Caco-2 (cell line): ENCODE measurements at regions not wholly inside any gene's neighbourhood (a gene's known extent, or its start where the extent isn't known, plus 50 kb on each side); places are given as distances from the start of the nearest gene placed in this dataset.

ENCODE experiments used
- BruUV-seq: library from RNA; stranded (reverse); fragments of 400-500 nt; replicated peaks from 2 replicates; lab custom pipeline; 2021; lab: Mats Ljungman, UMichigan
- CTCF ChIA-PET: fragments of 300-600 bp; sonication (Branson Sonifier 250); formaldehyde crosslinking; loops from one replicate; lab custom pipeline; 2022; ENCODE audit warnings: antibody characterized with exemption; lab: Charles Lee
- POLR2A ChIA-PET: fragments of 300-600 bp; sonication (Branson Sonifier 250); formaldehyde crosslinking; loops from one replicate; lab custom pipeline; 2022; ENCODE audit warnings: antibody characterized with exemption; lab: Charles Lee
- DNase-seq, 2 experiments: peaks; one replicate each; pipeline versions ENCODE4 v3.0.0 to v3.0.0-alpha.2; 2020 to 2022
- H3K27me3 ChIP-seq: replicated peaks from 2 replicates; pipeline ENCODE4 v1.6.0; 2011; ENCODE audit warnings: low read length; ENCODE audit not compliant: control insufficient read depth, insufficient read depth
- H3K36me3 ChIP-seq: 2 replicates; pipeline ENCODE4 v1.5.1; 2011; ENCODE audit warnings: low read length; ENCODE audit not compliant: control insufficient read depth, insufficient read depth
- H3K4me1 ChIP-seq: fragments of 250-450 bp; sonication (Bioruptor Pico); 2 replicates; pipeline ENCODE4 v1.5.1; 2020; ENCODE audit warnings: mild to moderate bottlenecking
- H3K4me3 ChIP-seq: 2 replicates; pipeline ENCODE4 v1.5.1; 2011; ENCODE audit warnings: low read depth, mild to moderate bottlenecking, control low read depth, low read length
- H3K9me3 ChIP-seq: fragments of 250-450 bp; sonication (Bioruptor Pico); 2 replicates; pipeline ENCODE4 v1.5.1; 2020; ENCODE audit warnings: mild to moderate bottlenecking, moderate library complexity
- H3K27ac Mint-ChIP-seq: one replicate; pipeline ENCODE4 v1.8.0; 2022; ENCODE audit warnings: mixed read lengths; ENCODE audit not compliant: unreplicated experiment
- H3K27me3 Mint-ChIP-seq: one replicate; pipeline ENCODE4 v1.8.0; 2022; ENCODE audit warnings: mixed read lengths; ENCODE audit not compliant: insufficient read depth, unreplicated experiment
- H3K36me3 Mint-ChIP-seq: one replicate; pipeline ENCODE4 v1.8.0; 2022; ENCODE audit warnings: mild to moderate bottlenecking, mixed read lengths; ENCODE audit not compliant: insufficient read depth, unreplicated experiment
- H3K4me1 Mint-ChIP-seq: one replicate; pipeline ENCODE4 v1.8.0; 2022; ENCODE audit warnings: low read depth, mixed read lengths; ENCODE audit not compliant: unreplicated experiment
- H3K4me3 Mint-ChIP-seq: one replicate; pipeline ENCODE4 v1.8.0; 2022; ENCODE audit warnings: mild to moderate bottlenecking, moderate library complexity, mixed read lengths; ENCODE audit not compliant: unreplicated experiment
- H3K9me3 Mint-ChIP-seq: one replicate; pipeline ENCODE4 v1.8.0; 2022; ENCODE audit warnings: mixed read lengths; ENCODE audit not compliant: unreplicated experiment
- intact Hi-C: fragments of 100-400 bp; cut with micrococcal nuclease; formaldehyde crosslinking; loops from one replicate; pipeline ENCODE4 v1.10.0; 2022; ENCODE audit not compliant: unreplicated experiment
- TF ChIP-seq, protein P1 (sequence below), 2 experiments: fragments of 200-600 bp in 1 of 2; IDR thresholded peaks; 1 replicate in 1 of 2; 2 replicates in 1 of 2; pipeline versions ENCODE4 v1.5.1 to v1.8.0; 2011 to 2022; ENCODE audit warnings: antibody characterized with exemption in 1 of 2, control low read depth in 1 of 2, inconsistent platforms in 1 of 2, low read depth in 1 of 2, low read length in 1 of 2, mild to moderate bottlenecking in 1 of 2, moderate library complexity in 1 of 2; ENCODE audit not compliant: insufficient read depth in 1 of 2, severe bottlenecking in 1 of 2, unreplicated experiment in 1 of 2

DNA sequence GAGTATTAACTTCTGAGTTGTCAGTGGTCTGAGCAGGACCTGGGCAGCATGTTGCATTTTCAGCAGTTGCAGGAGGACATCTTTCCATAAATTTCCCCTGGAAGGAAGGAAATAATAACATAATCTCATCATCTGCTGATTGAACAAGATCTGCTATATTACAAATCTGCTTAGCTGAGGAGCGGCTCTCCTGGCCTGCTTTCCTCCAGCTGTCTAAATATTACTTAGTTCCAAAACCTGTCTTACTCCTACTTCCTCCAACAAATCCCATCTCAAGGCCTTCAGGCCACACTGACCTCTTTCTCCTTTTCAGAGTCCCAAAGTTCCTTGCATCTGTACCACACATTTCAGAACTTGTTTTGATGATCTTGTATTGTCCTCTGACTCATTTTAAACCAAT is 364.4 kb upstream of the MCTP2 start:
- no peaks in the 10 kb centered on the region for H3K27me3 ChIP-seq
- no peaks in the 10 kb centered on the region for H3K36me3 ChIP-seq
- no peak overlapping the region for H3K27ac Mint-ChIP-seq
- DNase-seq = no peak
- H3K27me3 Mint-ChIP-seq = no peaks in the 10 kb centered on the region
- H3K4me3 Mint-ChIP-seq = no peak overlapping the region
- H3K9me3 Mint-ChIP-seq = no peaks in the 10 kb centered on the region
- H3K9me3 ChIP-seq = no peaks in the 10 kb centered on the region
- CTCF ChIA-PET = no interaction called here
- POLR2A ChIA-PET = no interaction called here
- no TSS peak for BruUV-seq
- H3K4me1 ChIP-seq = peaks cover 4% of the 10 kb centered on the region; the same call in 1 of the 2 replicates
- no peaks in the 10 kb centered on the region for H3K36me3 Mint-ChIP-seq
- no peaks in the 10 kb centered on the region for H3K4me1 Mint-ChIP-seq
- TF ChIP-seq, protein P1, sequence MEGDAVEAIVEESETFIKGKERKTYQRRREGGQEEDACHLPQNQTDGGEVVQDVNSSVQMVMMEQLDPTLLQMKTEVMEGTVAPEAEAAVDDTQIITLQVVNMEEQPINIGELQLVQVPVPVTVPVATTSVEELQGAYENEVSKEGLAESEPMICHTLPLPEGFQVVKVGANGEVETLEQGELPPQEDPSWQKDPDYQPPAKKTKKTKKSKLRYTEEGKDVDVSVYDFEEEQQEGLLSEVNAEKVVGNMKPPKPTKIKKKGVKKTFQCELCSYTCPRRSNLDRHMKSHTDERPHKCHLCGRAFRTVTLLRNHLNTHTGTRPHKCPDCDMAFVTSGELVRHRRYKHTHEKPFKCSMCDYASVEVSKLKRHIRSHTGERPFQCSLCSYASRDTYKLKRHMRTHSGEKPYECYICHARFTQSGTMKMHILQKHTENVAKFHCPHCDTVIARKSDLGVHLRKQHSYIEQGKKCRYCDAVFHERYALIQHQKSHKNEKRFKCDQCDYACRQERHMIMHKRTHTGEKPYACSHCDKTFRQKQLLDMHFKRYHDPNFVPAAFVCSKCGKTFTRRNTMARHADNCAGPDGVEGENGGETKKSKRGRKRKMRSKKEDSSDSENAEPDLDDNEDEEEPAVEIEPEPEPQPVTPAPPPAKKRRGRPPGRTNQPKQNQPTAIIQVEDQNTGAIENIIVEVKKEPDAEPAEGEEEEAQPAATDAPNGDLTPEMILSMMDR (IDR thresholded peaks at IDR 0.05; ENCODE audit: insufficient read depth in 1 of 2, low read depth in 1 of 2, low read length in 1 of 2, severe bottlenecking in 1 of 2, unreplicated experiment in 1 of 2) = no peak
- no peak overlapping the region for H3K4me3 ChIP-seq
- intact Hi-C loops = no loop called here

DNA sequence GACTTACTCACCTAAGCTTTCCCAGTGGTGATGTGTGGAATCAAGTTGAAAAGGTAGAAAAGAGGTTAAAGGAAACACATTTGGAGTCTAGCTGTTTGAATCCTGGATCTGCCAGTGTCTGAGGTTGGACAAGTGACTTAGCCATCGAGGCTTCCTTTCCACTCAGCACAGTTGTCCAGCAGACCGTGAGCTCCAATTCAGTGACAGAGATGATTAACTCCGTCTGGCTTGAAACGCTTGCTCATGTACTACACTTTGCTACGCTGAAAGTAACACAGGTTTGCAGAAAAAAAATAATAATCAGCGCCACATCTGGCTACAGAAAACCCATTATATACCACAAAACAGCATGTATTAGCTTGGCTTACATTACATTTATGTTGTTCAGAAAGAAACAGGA is 364.9 kb upstream of the MCTP2 start:
- POLR2A ChIA-PET = no interaction called here
- peaks cover 5% of the 10 kb centered on the region; the same call in 1 of the 2 replicates for H3K4me1 ChIP-seq

DNA sequence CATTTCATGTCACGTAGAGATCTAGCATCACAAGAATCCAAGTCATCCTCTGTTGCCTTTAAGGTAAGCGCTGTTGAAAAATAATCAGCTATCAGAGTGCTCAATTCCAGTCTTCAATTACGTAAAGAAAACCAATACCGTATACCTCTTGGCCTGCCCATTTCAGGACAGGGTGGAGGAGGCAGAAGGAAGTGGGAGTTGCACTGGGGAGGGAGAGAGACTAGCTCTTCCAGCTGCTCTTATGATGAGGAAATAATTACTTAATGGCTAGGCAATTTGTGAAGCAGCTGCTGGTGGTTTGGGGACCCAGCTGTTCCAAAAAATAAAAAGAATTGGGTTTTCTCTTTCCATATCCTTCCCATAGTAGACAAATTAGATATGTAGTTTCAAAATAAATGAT is 365.8 kb upstream of the MCTP2 start:
- DNase-seq = no peak
- POLR2A ChIA-PET = no interaction called here
- Histone ChIP-seq H3K9me3 (no peaks in the 10 kb centered on the region), H3K27me3 (no peaks in the 10 kb centered on the region), H3K4me3 (no peak overlapping the region), H3K36me3 (no peaks in the 10 kb centered on the region), H3K4me1 (peaks cover 5% of the 10 kb centered on the region; the same call in 1 of the 2 replicates)
- Mint-ChIP-seq H3K36me3 (no peaks in the 10 kb centered on the region), H3K27ac (no peak overlapping the region), H3K9me3 (no peaks in the 10 kb centered on the region), H3K4me1 (peaks cover 5% of the 10 kb centered on the region), H3K4me3 (no peak overlapping the region), H3K27me3 (no peaks in the 10 kb centered on the region)
- intact Hi-C loops = no loop called here
- CTCF ChIA-PET = no interaction called here
- no TSS peak for BruUV-seq
- TF ChIP-seq, protein P1 (IDR thresholded peaks at IDR 0.05; ENCODE audit: insufficient read depth in 1 of 2, low read depth in 1 of 2, low read length in 1 of 2, severe bottlenecking in 1 of 2, unreplicated experiment in 1 of 2) = no peak

More for the DNA sequence above, 364.9 kb upstream of the MCTP2 start:
- H3K27me3 Mint-ChIP-seq = no peaks in the 10 kb centered on the region
- CTCF ChIA-PET = no interaction called here
- intact Hi-C loops = no loop called here
- H3K27me3 ChIP-seq = no peaks in the 10 kb centered on the region
- BruUV-seq = no TSS peak
- no peak overlapping the region for H3K4me3 ChIP-seq
- peaks cover 4% of the 10 kb centered on the region for H3K4me1 Mint-ChIP-seq
- no peaks in the 10 kb centered on the region for H3K9me3 Mint-ChIP-seq
- H3K27ac Mint-ChIP-seq = no peak overlapping the region
- TF ChIP-seq, protein P1 (IDR thresholded peaks at IDR 0.05; ENCODE audit: insufficient read depth in 1 of 2, low read depth in 1 of 2, low read length in 1 of 2, severe bottlenecking in 1 of 2, unreplicated experiment in 1 of 2) = no peak
- H3K9me3 ChIP-seq = no peaks in the 10 kb centered on the region
- DNase-seq = no peak
- no peak overlapping the region for H3K4me3 Mint-ChIP-seq
- no peaks in the 10 kb centered on the region for H3K36me3 ChIP-seq
- H3K36me3 Mint-ChIP-seq = no peaks in the 10 kb centered on the region
